ENCODE measurements at regions not wholly inside any gene's neighbourhood (a gene's known extent, or its start where the extent isn't known, plus 50 kb on each side); places are given as distances from the start of the nearest gene placed in this dataset.

DNA sequence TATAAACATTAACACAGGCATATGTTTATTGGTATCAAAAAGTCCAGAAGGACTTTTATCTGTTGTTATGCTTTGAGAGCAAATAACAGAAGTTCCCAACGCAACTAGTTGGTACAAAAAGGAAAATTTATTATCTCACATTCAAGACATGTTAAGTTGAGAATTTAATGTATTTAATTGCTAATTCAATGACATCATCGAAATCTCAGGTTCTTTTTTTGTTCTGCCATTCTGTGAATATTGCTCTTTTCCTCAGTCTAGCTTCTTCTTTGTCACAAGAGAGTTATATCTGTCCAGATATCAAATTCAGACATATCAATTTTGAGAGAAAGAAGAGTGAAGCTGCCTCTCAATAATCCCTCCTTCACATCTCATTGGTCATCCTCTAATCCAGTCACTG, 307.6 kb upstream of the PCSK5 start:
- ATAC-seq (no peak), DNase-seq (ENCODE audit: low spot score) (no peak)
- intact Hi-C loops (cut with DNase I) = no loop called here

DNA sequence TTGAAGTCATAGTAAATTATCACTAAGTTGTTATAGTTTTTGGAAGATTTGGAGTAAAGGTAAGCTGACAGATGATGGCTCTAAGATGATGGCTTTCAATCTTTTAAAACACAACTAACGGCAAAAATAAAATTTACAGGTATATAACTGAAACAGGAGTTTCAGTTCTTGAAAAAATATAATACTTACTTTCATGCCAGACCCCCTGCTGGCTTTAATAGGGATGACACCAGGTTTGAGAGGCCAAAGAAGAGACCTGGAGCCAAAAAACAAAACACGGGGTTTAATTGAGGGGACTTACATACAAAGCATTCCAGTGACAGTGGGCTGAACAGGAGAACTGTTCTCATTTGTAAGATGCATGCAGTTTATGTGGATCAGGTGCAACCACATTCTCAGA, 301.7 kb upstream of the PCSK5 start:
- intact Hi-C loops (cut with DNase I) = no loop called here
- ATAC-seq = no peak
- DNase-seq (ENCODE audit: low spot score) = no peak

DNA sequence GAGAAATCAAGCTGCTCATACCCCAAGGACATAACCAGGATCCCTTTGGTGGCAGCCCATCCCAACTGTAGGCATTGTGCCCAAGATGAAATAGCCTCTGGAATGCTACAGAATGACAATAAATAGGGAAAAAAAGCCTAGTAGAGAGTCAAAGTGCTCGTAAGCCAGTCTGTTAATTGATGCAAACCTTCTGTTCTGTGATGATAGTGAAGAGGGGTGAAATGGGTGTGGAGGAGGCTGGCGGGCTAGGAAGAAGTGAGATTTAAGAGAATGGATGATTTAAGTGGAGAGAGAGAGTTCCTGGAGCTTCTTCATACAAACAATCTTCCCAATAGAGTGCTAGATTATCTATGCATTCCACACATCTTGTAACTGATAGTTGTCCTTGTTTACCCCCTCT, 301.0 kb upstream of the PCSK5 start:
- ATAC-seq = no peak
- intact Hi-C loops (cut with DNase I) = no loop called here

GRCh38 chr9:75591972-75592371, 298.5 kb upstream of the PCSK5 start:
- DNase-seq (ENCODE audit: low spot score) (no peak), ATAC-seq (peak; percentile 92)
- intact Hi-C loops (cut with DNase I) = no loop called here

More for the DNA sequence above, 301.0 kb upstream of the PCSK5 start:
- DNase-seq (ENCODE audit: low spot score) = no peak

- intact Hi-C loops (cut with DNase I) = no loop called here
- no peak for ATAC-seq
- DNase-seq (ENCODE audit: low spot score) = no peak
These were observed 297.9 kb upstream of the PCSK5 start for GRCh38 chr9:75592586-75592985.

DNA sequence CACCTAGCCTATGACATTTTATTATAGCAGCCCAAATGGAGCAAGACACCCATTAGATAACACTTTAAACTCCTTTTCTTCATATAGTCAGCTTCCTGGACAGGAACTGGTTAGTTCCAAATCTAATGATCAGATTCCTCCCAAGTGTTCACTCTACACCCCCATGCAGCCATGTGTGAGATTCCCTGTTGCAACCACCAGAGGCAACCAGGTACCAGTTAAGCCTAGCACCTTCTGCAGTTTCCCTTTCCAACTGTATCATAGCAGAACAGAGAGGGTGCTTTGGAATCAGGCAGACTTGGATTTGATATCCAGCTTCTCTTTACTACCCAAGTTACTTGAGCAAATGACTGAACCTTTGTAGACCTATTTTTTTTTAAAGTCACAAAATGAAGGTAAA, 296.6 kb upstream of the PCSK5 start:
- ATAC-seq = no peak
- no peak for DNase-seq (ENCODE audit: low spot score)
- intact Hi-C loops (cut with DNase I) = no loop called here

DNA sequence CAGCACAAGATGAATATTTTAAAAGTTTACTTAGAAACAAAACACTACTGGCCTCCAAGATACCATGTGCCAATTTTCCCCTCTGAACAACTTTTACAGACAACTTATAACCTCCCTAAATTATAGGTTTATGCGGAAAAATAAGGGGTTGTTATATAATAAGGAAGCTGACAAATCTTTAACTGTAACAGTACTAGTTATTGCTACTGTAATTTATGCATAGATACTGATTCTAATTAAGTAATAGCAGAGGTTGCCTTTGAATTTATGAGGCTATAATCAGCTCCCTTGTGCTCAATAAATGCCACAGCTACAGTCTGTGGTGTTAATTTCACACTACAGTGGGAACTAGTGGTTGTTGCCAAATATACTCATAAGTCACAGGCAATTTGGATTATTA, 291.3 kb upstream of the PCSK5 start:
- intact Hi-C loops (cut with DNase I) = no loop called here
- DNase-seq (ENCODE audit: low spot score) = no peak
- ATAC-seq = no peak

GRCh38 chr9:75601280-75601679, 289.2 kb upstream of the PCSK5 start:
- intact Hi-C loops (cut with DNase I) = no loop called here
- no peak for DNase-seq (ENCODE audit: low spot score)
- no peak for ATAC-seq

- intact Hi-C loops (cut with DNase I) = no loop called here
- ATAC-seq (no peak), DNase-seq (ENCODE audit: low spot score) (no peak)
These were observed 288.4 kb upstream of the PCSK5 start for GRCh38 chr9:75602060-75602459.

- ATAC-seq (peak; percentile 17), DNase-seq (ENCODE audit: low spot score) (no peak)
- intact Hi-C loops (cut with DNase I) = no loop called here
These were observed 285.8 kb upstream of the PCSK5 start for GRCh38 chr9:75604661-75605060.

- ATAC-seq (no peak), DNase-seq (ENCODE audit: low spot score) (no peak)
- intact Hi-C loops (cut with DNase I) = no loop called here
These were observed 283.0 kb upstream of the PCSK5 start for GRCh38 chr9:75607521-75607920.

DNA sequence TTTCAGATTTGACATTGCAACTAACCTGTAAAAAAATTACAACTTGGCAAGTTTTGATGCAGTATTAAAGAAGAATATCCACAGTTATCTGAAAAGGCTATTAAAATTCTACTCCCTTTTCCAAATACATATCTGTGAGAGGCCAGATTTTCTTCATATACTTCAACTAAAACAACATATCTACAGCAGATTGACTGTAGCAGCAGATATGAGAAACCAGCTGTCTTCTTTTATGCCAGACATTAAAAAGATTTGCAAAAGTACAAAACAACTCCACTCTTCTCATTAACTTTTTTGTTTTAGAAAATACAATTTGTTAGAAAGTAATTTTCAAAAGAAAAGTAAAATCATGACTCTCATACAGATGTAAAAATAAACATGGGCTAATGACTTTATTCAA, 281.1 kb upstream of the PCSK5 start:
- DNase-seq (ENCODE audit: low spot score) (no peak), ATAC-seq (no peak)
- intact Hi-C loops (cut with DNase I) = no loop called here

DNA sequence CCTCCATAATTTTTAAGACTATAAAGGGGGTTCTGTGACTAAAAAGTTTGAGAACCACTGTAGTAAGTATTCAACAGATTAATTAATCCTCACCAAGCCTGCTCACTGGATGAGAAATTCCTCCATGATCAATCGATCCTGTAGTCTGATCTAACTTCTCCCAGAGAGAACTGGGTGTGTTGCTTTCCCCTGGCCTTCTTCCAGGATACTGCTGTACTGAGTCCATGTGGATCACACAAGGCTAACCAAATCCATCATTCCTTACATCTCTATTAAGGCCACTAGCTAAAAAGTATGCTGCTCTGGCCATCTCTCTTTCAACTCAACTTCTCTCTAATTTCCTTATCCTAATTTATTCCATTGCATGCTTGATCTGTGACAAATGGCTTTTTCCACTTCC, 280.2 kb upstream of the PCSK5 start:
- DNase-seq (ENCODE audit: low spot score) = no peak
- intact Hi-C loops (cut with DNase I) = no loop called here
- no peak for ATAC-seq

GRCh38 chr9:75612205-75612604, 278.3 kb upstream of the PCSK5 start:
- DNase-seq (ENCODE audit: low spot score) = no peak
- intact Hi-C loops (cut with DNase I) = no loop called here

GRCh38 chr9:75612754-75613153, 277.7 kb upstream of the PCSK5 start:
- intact Hi-C loops (cut with DNase I) = no loop called here
- DNase-seq (ENCODE audit: low spot score) (no peak), ATAC-seq (peak; percentile 74)

More at GRCh38 chr9:75612205-75612604, 278.3 kb upstream of the PCSK5 start:
- ATAC-seq = no peak

DNA sequence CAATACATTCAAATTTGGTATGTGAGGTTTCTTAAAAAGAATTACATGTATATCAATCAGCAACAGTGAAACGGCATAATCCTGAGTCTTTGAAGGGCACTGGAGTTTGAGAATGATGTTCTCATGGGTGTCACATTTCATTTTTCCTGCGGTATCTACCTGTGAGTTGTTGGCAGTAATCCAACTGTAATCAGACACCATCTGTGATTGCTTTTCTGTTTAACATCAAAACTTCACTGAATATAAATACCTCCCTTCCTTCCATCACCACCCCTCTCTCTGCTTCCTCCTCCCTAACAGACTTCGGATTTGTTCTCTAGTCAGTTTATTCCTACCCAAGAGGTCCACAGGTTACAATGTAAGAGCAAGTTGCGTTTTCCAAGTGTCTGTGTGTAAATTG, 275.2 kb upstream of the PCSK5 start:
- DNase-seq (ENCODE audit: low spot score) (no peak), ATAC-seq (no peak)
- intact Hi-C loops (cut with DNase I) = no loop called here

DNA sequence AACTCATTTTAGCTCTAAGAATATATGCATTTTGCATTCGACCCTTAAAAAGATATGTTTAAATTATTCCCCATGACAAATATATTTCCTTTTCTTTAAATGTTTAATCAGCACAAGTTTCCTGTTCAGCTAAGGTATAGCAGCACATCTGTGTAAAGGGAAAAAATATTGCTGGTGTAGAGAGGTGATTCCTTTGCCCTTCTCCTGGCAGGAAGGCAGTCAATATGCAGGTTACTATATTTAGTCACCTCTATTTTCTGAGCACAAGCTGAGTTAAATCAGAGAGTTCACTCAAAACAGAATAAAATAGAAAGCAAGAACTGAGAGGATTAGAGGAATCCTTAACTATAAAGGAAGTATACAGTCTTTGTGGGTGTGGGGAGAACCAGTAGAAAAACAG, 274.4 kb upstream of the PCSK5 start:
- intact Hi-C loops (cut with DNase I) = no loop called here
- no peak for DNase-seq (ENCODE audit: low spot score)
- ATAC-seq = no peak

- no peak for ATAC-seq
- no peak for DNase-seq (ENCODE audit: low spot score)
- intact Hi-C loops (cut with DNase I) = no loop called here
These were observed 273.5 kb upstream of the PCSK5 start for GRCh38 chr9:75616841-75617566.

GRCh38 chr9:75623462-75623861, 267.0 kb upstream of the PCSK5 start:
- intact Hi-C loops (cut with DNase I) = no loop called here
- ATAC-seq (no peak), DNase-seq (ENCODE audit: low spot score) (no peak)

- no peak for ATAC-seq
- intact Hi-C loops (cut with DNase I) = no loop called here
- no peak for DNase-seq (ENCODE audit: low spot score)
These were observed 265.5 kb upstream of the PCSK5 start for GRCh38 chr9:75624998-75625397.

DNA sequence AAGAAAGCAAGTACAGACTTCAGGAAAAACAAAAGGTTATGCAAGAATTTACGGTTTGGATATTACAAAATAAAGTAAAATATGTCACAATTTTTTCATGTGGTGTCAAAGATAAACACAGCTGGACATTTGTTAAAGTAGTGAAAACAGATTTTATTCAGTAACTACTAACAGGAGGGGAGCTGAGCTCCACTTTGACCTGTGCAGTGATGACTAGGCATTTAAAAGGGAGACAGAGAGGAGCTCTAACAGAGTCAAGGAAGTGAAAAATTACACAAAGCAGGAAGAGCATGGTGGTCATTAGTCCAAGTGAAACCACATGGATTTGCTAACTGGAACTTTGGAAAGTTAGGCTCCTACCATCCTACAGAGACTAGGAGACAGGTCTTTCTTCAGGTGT, 263.6 kb upstream of the PCSK5 start:
- ATAC-seq = peak; percentile 60
- intact Hi-C loops (cut with DNase I) = no loop called here
- no peak for DNase-seq (ENCODE audit: low spot score)

All from sciatic nerve (tissue), 2 donors.